SKM-1 (cell line): ENCODE measurements at regions not wholly inside any gene's neighbourhood (a gene's known extent, or its start where the extent isn't known, plus 50 kb on each side); places are given as distances from the start of the nearest gene placed in this dataset.
"Not testable (repeated sequence)": the region's sequence is repeated elsewhere in the genome, so short reads cannot be mapped to it uniquely, and the experiment has no call there.

Experiments
- DNase-seq: peaks from one replicate; lab custom pipeline; 2025; ENCODE audit not compliant: unreplicated experiment; lab: John Stamatoyannopoulos, UW

GRCh38 chr10:20658158-20658557 lies 239.0 kb downstream of the NEBL start:
- DNase-seq: no peak

DNA sequence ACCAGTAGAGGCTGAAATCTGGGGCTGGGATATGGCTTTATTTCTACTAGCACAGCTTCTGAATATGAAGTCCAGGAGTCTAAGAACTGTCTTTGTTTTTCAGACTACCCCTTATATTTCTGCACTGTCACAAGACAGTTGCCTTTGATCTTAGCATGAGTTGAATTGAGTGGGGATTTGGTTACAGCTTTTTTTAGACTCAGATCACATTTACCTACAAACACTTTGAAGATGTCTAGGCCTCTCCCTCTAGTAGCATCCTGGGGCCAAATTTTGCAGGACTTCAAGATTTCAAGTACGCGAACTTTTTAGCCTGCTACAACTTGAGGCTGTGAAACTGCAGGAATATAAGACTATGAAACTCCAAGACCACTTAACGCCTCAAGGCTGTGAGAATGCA lies 240.2 kb downstream of the NEBL start:
- DNase-seq: no peak

GRCh38 chr10:20652424-20652823 lies 244.7 kb downstream of the NEBL start:
- not testable (repeated sequence) for DNase-seq

DNA sequence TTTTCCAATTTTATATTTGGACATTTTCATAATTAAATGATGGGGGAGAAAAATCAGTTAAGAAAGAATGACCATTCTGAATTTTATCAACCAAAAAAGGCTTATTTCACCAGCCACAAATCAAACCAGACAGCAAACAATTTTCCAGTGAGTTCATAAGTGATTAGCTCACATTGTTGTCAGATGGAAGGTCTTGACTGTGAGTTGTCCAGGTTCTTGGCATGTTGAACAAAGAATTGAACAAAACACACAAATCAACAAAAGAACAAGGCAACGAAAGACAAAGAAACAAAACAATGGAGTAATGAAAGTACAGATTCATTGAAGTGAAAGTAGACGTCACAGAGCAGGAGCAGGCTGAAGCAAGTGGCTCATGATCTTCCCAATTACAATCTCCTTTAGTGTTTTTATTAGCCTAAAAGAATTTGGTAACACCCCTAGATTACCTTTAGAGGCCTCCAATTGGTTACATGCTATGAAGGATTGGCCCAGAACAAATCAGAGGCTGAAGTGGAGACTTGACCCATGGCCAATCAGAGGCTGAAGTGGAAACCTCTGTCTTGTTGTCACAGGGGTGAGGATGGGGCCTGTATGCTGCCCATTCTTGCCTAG lies 248.7 kb downstream of the NEBL start:
- no peak for DNase-seq

DNA sequence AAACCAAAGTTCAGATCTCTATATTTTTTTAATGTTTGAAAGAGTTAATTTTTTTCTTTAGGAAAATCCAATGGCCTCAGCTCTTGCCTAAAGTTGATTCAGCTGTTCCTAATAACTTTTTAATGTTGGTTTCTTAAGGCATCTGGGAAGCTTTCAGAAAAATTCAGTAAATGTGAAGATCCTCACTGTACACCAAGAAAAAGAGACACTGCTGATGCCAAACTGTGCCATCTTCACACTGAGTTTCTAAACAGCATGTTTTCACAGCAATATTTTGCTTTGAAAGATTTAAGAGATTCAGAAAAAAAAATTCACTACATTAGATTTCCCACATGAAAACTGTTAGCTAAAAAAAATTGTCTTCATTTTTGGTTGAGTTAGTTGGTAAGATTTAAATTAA lies 249.4 kb downstream of the NEBL start:
- DNase-seq: no peak

- DNase-seq: no peak
Observed at GRCh38 chr10:20644421-20644820, 252.7 kb downstream of the NEBL start.

DNA sequence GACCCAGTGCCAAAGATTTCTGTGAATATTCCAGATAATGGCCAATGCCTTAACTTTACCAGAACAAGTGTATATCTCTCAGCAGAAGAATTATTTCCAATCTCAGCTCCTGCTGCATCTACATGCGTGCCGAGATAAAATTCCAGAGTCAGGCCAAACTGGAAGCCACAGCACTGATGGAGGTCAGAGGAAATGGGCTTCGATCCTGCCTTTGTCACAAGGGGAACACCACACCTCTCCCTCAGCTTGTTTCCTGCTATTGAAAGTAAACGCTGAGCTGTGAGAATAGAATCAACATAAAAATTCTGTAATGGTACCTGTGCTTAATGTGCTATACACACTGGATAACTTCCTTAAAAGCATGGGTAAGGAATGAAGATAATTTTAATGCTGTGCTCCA lies 255.5 kb downstream of the NEBL start:
- no peak for DNase-seq

DNA sequence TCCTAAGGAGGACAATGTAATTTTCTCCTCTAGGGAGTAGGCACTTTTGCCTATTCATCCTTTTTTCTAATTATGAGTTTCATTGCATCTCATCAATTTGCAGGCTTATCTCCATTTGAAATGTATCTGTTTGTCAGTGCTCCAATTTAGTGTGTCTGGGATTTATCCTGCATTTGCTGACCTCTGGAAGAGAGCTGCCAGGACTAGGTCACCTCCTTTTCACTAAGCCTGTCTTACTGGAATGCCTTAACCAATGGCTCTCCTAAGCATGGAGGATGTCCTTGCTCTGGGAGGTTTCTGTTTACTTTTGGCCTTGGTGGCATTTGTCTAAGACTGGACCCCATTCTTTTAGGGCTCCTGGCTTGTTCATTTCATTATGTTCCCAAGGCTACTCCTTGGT lies 261.5 kb downstream of the NEBL start:
- no peak for DNase-seq

DNA sequence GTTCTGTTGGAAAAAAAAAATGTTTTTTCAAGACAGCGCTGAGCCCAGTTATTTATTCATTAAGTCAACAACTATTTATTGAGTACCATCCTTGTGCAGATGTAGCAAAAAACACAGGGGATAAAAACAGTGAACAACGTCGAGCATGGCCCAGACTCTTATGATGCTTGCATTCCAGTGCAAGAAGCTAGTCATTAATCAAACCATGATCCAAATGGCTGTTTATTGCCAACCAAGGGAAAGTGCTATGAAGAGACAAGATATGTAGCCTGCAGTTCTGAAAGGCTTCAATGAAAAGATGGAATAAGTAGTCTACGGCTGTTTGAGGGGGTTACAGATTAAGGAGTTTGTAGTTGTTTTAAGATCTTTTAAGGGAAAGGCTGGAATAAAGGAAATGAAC lies 262.3 kb downstream of the NEBL start:
- DNase-seq: no peak

DNA sequence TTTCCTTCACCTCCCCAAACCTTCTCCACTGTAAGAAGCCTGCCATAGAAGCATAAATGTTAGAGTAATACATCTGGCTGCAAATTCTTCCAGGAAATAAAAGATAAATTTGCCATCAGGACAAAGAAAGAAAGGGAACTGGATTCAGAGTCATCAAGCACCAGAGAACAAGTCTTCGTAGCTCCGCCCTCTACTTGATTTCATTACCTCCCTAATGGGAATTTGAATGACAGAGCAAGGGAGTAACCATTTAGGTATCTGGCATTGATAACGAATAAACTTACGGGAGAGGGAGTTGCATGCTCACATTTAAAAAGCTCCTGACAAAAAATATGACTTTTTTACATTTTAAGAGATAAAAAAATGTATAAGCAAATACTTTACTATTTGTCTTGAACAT lies 263.4 kb downstream of the NEBL start:
- DNase-seq: no peak

GRCh38 chr10:20632696-20633095 lies 264.4 kb downstream of the NEBL start:
- DNase-seq: no peak

GRCh38 chr10:20631229-20631628 lies 265.9 kb downstream of the NEBL start:
- DNase-seq: no peak

DNA sequence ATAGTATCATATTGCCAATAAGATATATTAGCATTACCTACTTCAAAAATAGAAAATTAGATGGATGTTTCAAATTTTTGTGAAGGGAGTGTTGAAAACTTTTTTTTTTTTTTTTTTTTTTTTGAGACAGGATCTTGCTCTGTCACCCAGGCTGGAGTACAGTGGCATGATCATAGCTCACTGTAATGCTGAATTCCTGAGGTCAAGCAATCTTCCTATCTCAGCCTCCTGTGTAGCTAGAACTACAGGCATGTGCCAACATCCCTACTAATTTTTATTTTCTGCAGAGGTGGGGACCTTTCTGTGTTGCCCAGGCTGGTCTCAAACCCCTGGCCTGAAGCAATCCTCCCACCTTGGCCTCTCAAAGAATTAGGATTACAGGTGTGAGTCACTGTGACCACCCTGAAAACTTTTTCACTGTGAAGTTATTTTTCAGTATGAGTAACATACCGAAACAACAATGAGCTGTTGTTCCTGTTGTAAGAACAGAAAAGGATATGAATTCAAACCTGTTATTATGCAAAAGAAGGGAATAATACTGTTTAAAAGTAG lies 266.9 kb downstream of the NEBL start:
- DNase-seq: no peak

- DNase-seq: no peak
Observed at GRCh38 chr10:20627946-20628507, 269.1 kb downstream of the NEBL start.

DNA sequence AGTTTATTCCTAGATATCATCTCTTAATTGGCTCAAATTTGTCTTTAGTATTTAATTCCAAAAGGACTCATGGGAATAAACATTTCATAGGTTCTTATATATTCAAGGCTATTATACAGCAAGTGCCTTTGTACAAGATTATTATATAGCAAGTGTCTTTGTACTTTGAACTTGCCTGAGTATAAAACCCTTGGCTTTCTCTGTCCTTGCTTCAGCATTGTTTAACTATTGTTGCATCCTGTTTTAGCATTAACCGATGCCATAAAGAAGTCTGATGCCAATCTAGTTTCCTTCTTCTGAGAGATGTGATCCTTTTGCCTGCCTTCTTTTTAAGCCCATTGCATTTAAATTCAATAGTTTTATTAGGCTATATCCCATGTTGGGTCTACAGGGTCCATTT lies 270.0 kb downstream of the NEBL start:
- no peak for DNase-seq

DNA sequence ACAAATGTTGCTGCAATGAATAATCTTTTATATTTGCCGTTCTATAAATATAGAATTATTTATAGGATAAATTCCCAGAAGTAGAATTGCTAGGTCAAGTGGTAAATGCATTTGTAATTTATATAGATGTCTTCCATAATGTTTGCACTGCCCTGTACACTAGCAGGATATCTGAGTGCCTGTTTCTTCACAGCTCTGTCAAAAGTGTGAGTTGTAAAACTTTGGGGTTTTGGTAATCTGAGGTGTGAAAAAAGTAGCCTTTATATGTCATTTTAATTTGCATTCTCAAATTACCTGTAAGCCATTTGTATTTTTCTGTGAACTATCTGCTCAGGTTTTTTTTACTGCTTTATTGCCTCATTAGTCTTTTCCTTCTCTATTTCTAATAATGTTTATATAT lies 271.2 kb downstream of the NEBL start:
- DNase-seq: no peak

GRCh38 chr10:20624642-20625041 lies 272.5 kb downstream of the NEBL start:
- no peak for DNase-seq

DNA sequence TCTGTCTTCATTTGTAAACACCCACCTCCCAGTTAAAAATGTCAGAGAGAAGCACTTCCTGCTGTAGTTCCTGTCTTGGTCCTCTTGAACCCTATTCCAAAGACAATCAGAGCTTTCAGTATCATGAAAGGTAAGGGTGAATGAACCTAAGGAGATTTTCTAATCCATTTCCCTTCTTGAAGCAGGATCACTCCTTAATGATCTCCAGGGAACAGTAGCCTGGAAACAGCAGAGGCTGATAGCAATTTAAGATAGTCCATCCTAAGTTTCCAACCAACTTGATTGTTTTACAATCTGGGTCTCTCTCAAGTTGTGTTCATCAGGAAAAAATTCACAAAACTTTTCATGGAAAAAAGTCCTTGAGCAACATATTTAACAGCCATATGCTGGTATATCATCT lies 273.6 kb downstream of the NEBL start:
- DNase-seq: no peak

DNA sequence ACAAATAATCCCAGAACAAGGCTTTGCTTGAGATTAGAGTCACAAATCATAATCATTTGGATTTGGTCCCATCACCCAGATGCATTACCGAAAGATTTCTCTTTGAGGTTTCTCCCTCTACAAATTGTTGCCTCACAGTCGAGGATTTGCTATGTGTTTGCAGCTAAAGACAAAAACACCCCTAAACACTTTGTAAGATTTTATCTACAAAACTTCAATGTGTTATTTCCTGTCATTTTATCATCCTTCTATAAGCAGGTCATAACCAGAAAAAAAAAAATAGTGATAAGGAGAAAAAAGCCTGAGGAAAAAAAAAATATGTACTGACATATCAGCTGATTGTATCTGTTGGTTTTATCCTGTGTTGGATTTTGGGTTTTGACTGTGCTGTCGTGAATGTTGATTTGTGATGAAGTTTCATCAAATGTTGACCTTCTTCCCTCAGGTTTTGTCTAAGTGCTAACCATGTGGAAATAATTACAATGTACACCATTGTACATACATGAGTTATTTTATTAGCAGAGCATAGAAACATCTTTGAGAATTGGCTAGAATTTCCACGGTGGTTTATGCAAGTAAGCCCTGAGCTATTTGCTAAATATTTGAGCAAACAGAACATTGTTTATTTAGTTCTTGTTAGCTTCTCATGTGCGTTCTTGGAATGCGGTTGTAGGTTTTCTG lies 274.4 kb downstream of the NEBL start:
- DNase-seq: no peak

GRCh38 chr10:20620981-20621380 lies 276.1 kb downstream of the NEBL start:
- no peak for DNase-seq

DNA sequence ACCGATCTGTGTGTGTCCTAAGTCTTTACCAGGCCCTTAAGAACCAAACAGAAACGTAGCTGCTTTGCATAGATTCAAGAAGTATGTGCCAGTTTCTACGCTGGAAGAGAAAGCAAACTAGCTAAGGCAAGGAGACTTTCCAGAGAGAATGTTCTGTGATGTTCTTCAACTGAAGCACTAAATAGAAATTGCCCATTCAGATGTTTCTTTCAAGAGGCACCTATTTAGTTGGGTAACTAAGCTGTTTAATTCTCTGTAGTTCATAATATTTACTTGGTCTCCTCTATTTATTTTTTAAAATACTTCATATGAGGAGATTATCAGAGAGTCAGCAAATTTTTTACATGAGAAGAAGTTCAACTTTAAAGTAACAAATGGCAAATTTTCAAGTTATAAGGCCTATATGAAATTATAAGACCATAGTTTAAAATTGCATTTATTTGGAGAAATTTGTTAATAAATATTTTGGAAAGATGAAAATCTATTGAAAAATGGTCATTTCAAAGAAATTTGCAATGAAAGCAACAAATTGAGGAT lies 279.0 kb downstream of the NEBL start:
- DNase-seq: no peak
